ENCODE measurements at regions not wholly inside any gene's neighbourhood (a gene's known extent, or its start where the extent isn't known, plus 50 kb on each side); places are given as distances from the start of the nearest gene placed in this dataset.

- TF ChIP-seq E2F6 (IDR thresholded peaks at IDR 0.05) (no peak), SP2 (IDR thresholded peaks at IDR 0.05; ENCODE audit: low read length) (no peak), YY1 (IDR thresholded peaks at IDR 0.05; ENCODE audit: low read depth, low read length) (no peak)
Observed at GRCh38 chr7:86437951-86438450, 205.7 kb upstream of the GRM3 start (continued).

All from H1 (cell line).